DND-41 (cell line): ENCODE measurements at regions not wholly inside any gene's neighbourhood (a gene's known extent, or its start where the extent isn't known, plus 50 kb on each side); places are given as distances from the start of the nearest gene placed in this dataset.
"Not testable (repeated sequence)": the region's sequence is repeated elsewhere in the genome, so short reads cannot be mapped to it uniquely, and the experiment has no call there.

Experiments used
- ATAC-seq: fragments of 200-7000 bp; cut with Tn5 transposase; 3 replicates; pipeline ENCODE4 v1.9.1; 2021; ENCODE audit warnings: low read depth; ENCODE audit not compliant: insufficient read depth
- DNase-seq: peaks from one replicate; pipeline ENCODE4 v3.0.0-alpha.2; 2020
- H2AFZ ChIP-seq: 2 replicates; pipeline ENCODE4 v1.6.0; 2012; ENCODE audit warnings: low read depth, low read length
- H3K27ac ChIP-seq: 2 replicates; pipeline ENCODE4 v1.5.1; 2012; ENCODE audit warnings: low read length, inconsistent platforms
- H3K27me3 ChIP-seq: fragments of 200-600 bp; sonication (generic); 2 replicates; pipeline ENCODE4 v1.6.0; 2012; ENCODE audit warnings: low read length, mild to moderate bottlenecking, inconsistent platforms; ENCODE audit not compliant: insufficient read depth, poor library complexity
- H3K36me3 ChIP-seq: 2 replicates; pipeline ENCODE4 v1.5.1; 2012; ENCODE audit warnings: low read length, inconsistent platforms; ENCODE audit not compliant: insufficient read depth
- H3K4me1 ChIP-seq: 2 replicates; pipeline ENCODE4 v1.5.1; 2012; ENCODE audit warnings: mild to moderate bottlenecking, low read length; ENCODE audit not compliant: insufficient read depth
- H3K4me2 ChIP-seq: 2 replicates; pipeline ENCODE4 v1.6.0; 2012; ENCODE audit warnings: mild to moderate bottlenecking, moderate library complexity, low read length, inconsistent platforms; ENCODE audit not compliant: insufficient read depth
- H3K4me3 ChIP-seq, 2 experiments: fragments of 200-600 bp in 1 of 2; shearing (Covaris generic) in 1 of 2; 2 replicates each; pipeline ENCODE4 v1.5.1; 2012 to 2016; ENCODE audit warnings: inconsistent platforms in 2 of 2, low read length in 2 of 2, mild to moderate bottlenecking in 2 of 2, low read depth in 1 of 2, moderate library complexity in 1 of 2
- H3K79me2 ChIP-seq: 2 replicates; pipeline ENCODE4 v1.6.0; 2012; ENCODE audit warnings: low read length, inconsistent platforms; ENCODE audit not compliant: insufficient read depth
- H3K9ac ChIP-seq: 2 replicates; pipeline ENCODE4 v1.6.0; 2012; ENCODE audit warnings: low read depth, mild to moderate bottlenecking, inconsistent platforms, low read length, moderate library complexity
- H3K9me3 ChIP-seq: 2 replicates; pipeline ENCODE4 v1.5.1; 2012; ENCODE audit warnings: low read length, moderate library complexity, mild to moderate bottlenecking, inconsistent platforms; ENCODE audit not compliant: insufficient read depth, severe bottlenecking
- H4K20me1 ChIP-seq: 2 replicates; pipeline ENCODE4 v1.6.0; 2012; ENCODE audit warnings: low read length; ENCODE audit not compliant: insufficient read depth
- EZH2 ChIP-seq: IDR thresholded peaks from 3 replicates; pipeline ENCODE4 v1.6.1; 2012; ENCODE audit warnings: borderline replicate concordance, low read depth, mild to moderate bottlenecking, moderate library complexity, low read length, inconsistent platforms; ENCODE audit not compliant: severe bottlenecking
- TF ChIP-seq, protein P1 (sequence below): IDR thresholded peaks from 2 replicates; pipeline ENCODE4 v1.5.1; 2012; ENCODE audit warnings: borderline replicate concordance, low read length, moderate library complexity, mild to moderate bottlenecking; ENCODE audit not compliant: poor library complexity, severe bottlenecking; ENCODE audit errors: extremely low read depth

DNA sequence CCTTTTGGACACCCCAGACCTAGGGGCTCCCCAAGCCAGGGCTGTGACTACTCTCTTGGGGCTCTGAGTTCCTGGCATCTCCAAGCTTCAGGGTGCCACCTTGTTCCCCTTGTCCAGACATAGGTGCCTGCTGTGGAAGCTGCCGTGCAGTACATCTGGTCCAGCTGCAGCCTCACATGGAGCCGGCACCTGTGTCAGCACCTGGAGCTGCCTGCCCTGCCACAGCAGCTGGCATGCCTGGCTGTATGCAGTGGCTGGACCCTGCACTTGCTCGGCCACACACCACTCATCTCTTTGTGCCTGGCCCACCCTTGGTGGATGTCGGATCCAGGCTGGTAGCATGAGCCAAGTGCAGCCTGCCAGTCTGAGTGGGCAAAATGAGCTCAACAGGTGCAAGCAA, 775.8 kb downstream of the CDH11 start:
- Histone ChIP-seq H4K20me1 (no peaks in the 10 kb centered on the region), H3K9ac (no peak overlapping the region), H2AFZ (no peak overlapping the region), H3K36me3 (no peaks in the 10 kb centered on the region), H3K27me3 (no peaks in the 10 kb centered on the region), H3K4me3 (no peak overlapping the region), H3K4me1 (no peaks in the 10 kb centered on the region), H3K79me2 (no peaks in the 10 kb centered on the region), H3K27ac (no peak overlapping the region), H3K4me2 (no peak overlapping the region), H3K9me3 (peaks cover 2% of the 10 kb centered on the region)
- TF ChIP-seq, protein P1, sequence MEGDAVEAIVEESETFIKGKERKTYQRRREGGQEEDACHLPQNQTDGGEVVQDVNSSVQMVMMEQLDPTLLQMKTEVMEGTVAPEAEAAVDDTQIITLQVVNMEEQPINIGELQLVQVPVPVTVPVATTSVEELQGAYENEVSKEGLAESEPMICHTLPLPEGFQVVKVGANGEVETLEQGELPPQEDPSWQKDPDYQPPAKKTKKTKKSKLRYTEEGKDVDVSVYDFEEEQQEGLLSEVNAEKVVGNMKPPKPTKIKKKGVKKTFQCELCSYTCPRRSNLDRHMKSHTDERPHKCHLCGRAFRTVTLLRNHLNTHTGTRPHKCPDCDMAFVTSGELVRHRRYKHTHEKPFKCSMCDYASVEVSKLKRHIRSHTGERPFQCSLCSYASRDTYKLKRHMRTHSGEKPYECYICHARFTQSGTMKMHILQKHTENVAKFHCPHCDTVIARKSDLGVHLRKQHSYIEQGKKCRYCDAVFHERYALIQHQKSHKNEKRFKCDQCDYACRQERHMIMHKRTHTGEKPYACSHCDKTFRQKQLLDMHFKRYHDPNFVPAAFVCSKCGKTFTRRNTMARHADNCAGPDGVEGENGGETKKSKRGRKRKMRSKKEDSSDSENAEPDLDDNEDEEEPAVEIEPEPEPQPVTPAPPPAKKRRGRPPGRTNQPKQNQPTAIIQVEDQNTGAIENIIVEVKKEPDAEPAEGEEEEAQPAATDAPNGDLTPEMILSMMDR, result no peak
- TF ChIP-seq EZH2, result no peak
- no peak for ATAC-seq
- DNase-seq, result no peak

- DNase-seq (no peak), ATAC-seq (no peak)
- no peaks in the 10 kb centered on the region for H4K20me1 ChIP-seq
- H3K9ac ChIP-seq, result no peak overlapping the region
- no peaks in the 10 kb centered on the region for H3K79me2 ChIP-seq
- no peak overlapping the region for H2AFZ ChIP-seq
- peaks cover 2% of the 10 kb centered on the region for H3K9me3 ChIP-seq
- no peak overlapping the region for H3K27ac ChIP-seq
- H3K36me3 ChIP-seq, result no peaks in the 10 kb centered on the region
- H3K4me3 ChIP-seq, result no peak overlapping the region
- H3K4me1 ChIP-seq, result no peaks in the 10 kb centered on the region
- no peak overlapping the region for H3K4me2 ChIP-seq
- H3K27me3 ChIP-seq, result no peaks in the 10 kb centered on the region
- TF ChIP-seq, protein P1, result no peak
- TF ChIP-seq EZH2, result no peak
Measured at GRCh38 chr16:64345142-64345541, 776.7 kb downstream of the CDH11 start.

- H2AFZ ChIP-seq, H4K20me1 ChIP-seq, H3K4me3 ChIP-seq, H3K79me2 ChIP-seq, H3K36me3 ChIP-seq, H3K9ac ChIP-seq, H3K27ac ChIP-seq, H3K9me3 ChIP-seq, H3K4me2 ChIP-seq, ATAC-seq, H3K4me1 ChIP-seq, DNase-seq, H3K27me3 ChIP-seq: not testable (repeated sequence)
Measured at GRCh38 chr16:64343820-64344443, 777.9 kb downstream of the CDH11 start.

- no peak for DNase-seq
- H3K4me2 ChIP-seq, result no peak overlapping the region
- no peak for ATAC-seq
- H3K27me3 ChIP-seq, result no peaks in the 10 kb centered on the region
- H4K20me1 ChIP-seq, result no peaks in the 10 kb centered on the region
- no peak overlapping the region for H2AFZ ChIP-seq
- H3K4me3 ChIP-seq, result no peak overlapping the region
- no peak overlapping the region for H3K9ac ChIP-seq
- H3K36me3 ChIP-seq, result no peaks in the 10 kb centered on the region
- H3K79me2 ChIP-seq, result no peaks in the 10 kb centered on the region
- H3K27ac ChIP-seq, result no peak overlapping the region
- peaks cover 2% of the 10 kb centered on the region for H3K9me3 ChIP-seq
- TF ChIP-seq, protein P1, result no peak
- no peak for TF ChIP-seq EZH2
- H3K4me1 ChIP-seq, result no peaks in the 10 kb centered on the region
Measured at GRCh38 chr16:64343061-64343819, 778.6 kb downstream of the CDH11 start.

GRCh38 chr16:64341336-64341735, 780.5 kb downstream of the CDH11 start:
- H3K27me3 ChIP-seq, H3K9me3 ChIP-seq, H2AFZ ChIP-seq, H3K4me1 ChIP-seq, H3K4me3 ChIP-seq, ATAC-seq, H3K79me2 ChIP-seq, H3K36me3 ChIP-seq, H4K20me1 ChIP-seq, DNase-seq, H3K9ac ChIP-seq, H3K4me2 ChIP-seq, H3K27ac ChIP-seq: not testable (repeated sequence)
